HG03558 (cell line): ENCODE measurements at regions not wholly inside any gene's neighbourhood (a gene's known extent, or its start where the extent isn't known, plus 50 kb on each side); places are given as distances from the start of the nearest gene placed in this dataset.

Experiments
- ATAC-seq: cut with Tn5 transposase; IDR thresholded peaks from one replicate; pipeline ENCODE4 v1.9.1; 2021; ENCODE audit warnings: moderate number of reproducible peaks; ENCODE audit not compliant: unreplicated experiment; ENCODE audit errors: extremely low read depth

GRCh38 chr14:101196051-101196712 is 292.7 kb upstream of the RTL1 start:
- no peak for ATAC-seq

GRCh38 chr14:101196795-101197590 is 293.5 kb upstream of the RTL1 start:
- ATAC-seq, result no peak

- ATAC-seq, result no peak
These were observed 294.3 kb upstream of the RTL1 start for GRCh38 chr14:101197595-101198397.

GRCh38 chr14:101198398-101199027 is 295.0 kb upstream of the RTL1 start:
- ATAC-seq, result no peak

GRCh38 chr14:101199028-101199770 is 295.7 kb upstream of the RTL1 start:
- ATAC-seq, result no peak

GRCh38 chr14:101200008-101200649 is 296.6 kb upstream of the RTL1 start:
- ATAC-seq, result no peak

GRCh38 chr14:101200650-101201516 is 297.4 kb upstream of the RTL1 start:
- ATAC-seq, result no peak

- ATAC-seq, result no peak
These were observed 298.1 kb upstream of the RTL1 start for GRCh38 chr14:101201535-101202151.

GRCh38 chr14:101202627-101203404 is 299.3 kb upstream of the RTL1 start:
- ATAC-seq, result no peak

- no peak for ATAC-seq
These were observed 303.0 kb upstream of the RTL1 start for GRCh38 chr14:101206556-101206955.

- ATAC-seq, result no peak
These were observed 303.5 kb upstream of the RTL1 start for GRCh38 chr14:101207041-101207440.

GRCh38 chr14:101207897-101208296 is 304.4 kb upstream of the RTL1 start:
- no peak for ATAC-seq

GRCh38 chr14:101209594-101209993 is 306.1 kb upstream of the RTL1 start:
- ATAC-seq, result no peak

- ATAC-seq, result no peak
These were observed 311.7 kb upstream of the RTL1 start for GRCh38 chr14:101215266-101215665.

GRCh38 chr14:101215927-101216326 is 312.4 kb upstream of the RTL1 start:
- no peak for ATAC-seq

GRCh38 chr14:101216366-101217079 is 313.0 kb upstream of the RTL1 start:
- ATAC-seq, result no peak

GRCh38 chr14:101217080-101217463 is 313.6 kb upstream of the RTL1 start:
- no peak for ATAC-seq
